SK-N-SH treated with all-trans-retinoic acid at 6 μM for 48 hours (cell line): ENCODE measurements at regions not wholly inside any gene's neighbourhood (a gene's known extent, or its start where the extent isn't known, plus 50 kb on each side); places are given as distances from the start of the nearest gene placed in this dataset.

ENCODE experiments used
- ATAC-seq: fragments of 200-7000 bp; cut with Tn5 transposase; 3 replicates; pipeline ENCODE4 v1.9.1; 2020; ENCODE audit warnings: mild to moderate bottlenecking, moderate library complexity
- ARNTL ChIP-seq: fragments of 450-650 bp; formaldehyde crosslinking; IDR thresholded peaks from 2 replicates; pipeline ENCODE4 v1.5.0; 2020; ENCODE audit warnings: low read depth, mild to moderate bottlenecking, moderate library complexity, borderline replicate concordance
- BACH2 ChIP-seq: fragments of 250-450 bp; sonication (Bioruptor Pico); IDR thresholded peaks from 2 replicates; pipeline ENCODE4 v1.9.0; 2021; ENCODE audit warnings: mild to moderate bottlenecking, borderline replicate concordance
- CSDC2 ChIP-seq: fragments of 250-450 bp; sonication (Bioruptor Pico); IDR thresholded peaks from 2 replicates; pipeline ENCODE4 v1.5.0; 2020; ENCODE audit warnings: mild to moderate bottlenecking, moderate library complexity
- ESRRG ChIP-seq: fragments of 250-450 bp; sonication (Bioruptor Pico); IDR thresholded peaks from 2 replicates; pipeline ENCODE4 v1.6.1; 2021; ENCODE audit warnings: mild to moderate bottlenecking
- GLIS3 ChIP-seq: fragments of 250-450 bp; sonication (Bioruptor Pico); IDR thresholded peaks from 2 replicates; pipeline ENCODE4 v1.5.0; 2020; ENCODE audit warnings: mild to moderate bottlenecking, moderate library complexity
- ISL1 ChIP-seq: fragments of 250-450 bp; sonication (Bioruptor Pico); IDR thresholded peaks from 2 replicates; pipeline ENCODE4 v2.1.2; 2022; ENCODE audit warnings: mild to moderate bottlenecking, moderate library complexity
- OSR1 ChIP-seq: fragments of 250-450 bp; sonication (Bioruptor Pico); IDR thresholded peaks from 2 replicates; pipeline ENCODE4 v1.8.0; 2022; ENCODE audit warnings: moderate library complexity, mild to moderate bottlenecking, inconsistent platforms
- PATZ1 ChIP-seq: fragments of 250-450 bp; sonication (Bioruptor Pico); IDR thresholded peaks from 2 replicates; pipeline ENCODE4 v1.8.0; 2020; ENCODE audit warnings: mild to moderate bottlenecking, moderate library complexity, borderline replicate concordance
- POU6F1 ChIP-seq: fragments of 250-450 bp; sonication (Bioruptor Pico); IDR thresholded peaks from 2 replicates; pipeline ENCODE4 v1.8.0; 2021; ENCODE audit warnings: low read depth, mild to moderate bottlenecking, moderate library complexity, borderline replicate concordance
- PPARA ChIP-seq: fragments of 250-450 bp; sonication (Bioruptor Pico); IDR thresholded peaks from 2 replicates; pipeline ENCODE4 v1.5.0; 2020; ENCODE audit warnings: mild to moderate bottlenecking, borderline replicate concordance
- RARB ChIP-seq: fragments of 250-450 bp; sonication (Bioruptor Pico); IDR thresholded peaks from 2 replicates; pipeline ENCODE4 v1.8.0; 2021; ENCODE audit warnings: mild to moderate bottlenecking, moderate library complexity
- SNAI2 ChIP-seq: fragments of 250-450 bp; sonication (Bioruptor Pico); IDR thresholded peaks from 2 replicates; pipeline ENCODE4 v1.5.0; 2020; ENCODE audit warnings: mild to moderate bottlenecking, moderate library complexity
- TCF4 ChIP-seq: fragments of 250-450 bp; sonication (Bioruptor Pico); IDR thresholded peaks from 2 replicates; pipeline ENCODE4 v1.8.0; 2021; ENCODE audit warnings: mild to moderate bottlenecking, moderate library complexity, borderline replicate concordance
- TOX ChIP-seq: fragments of 250-450 bp; sonication (Bioruptor Pico); IDR thresholded peaks from 2 replicates; pipeline ENCODE4 v1.8.0; 2021; ENCODE audit warnings: mild to moderate bottlenecking, moderate library complexity, borderline replicate concordance
- TSHZ2 ChIP-seq: fragments of 250-450 bp; sonication (Bioruptor Pico); IDR thresholded peaks from 2 replicates; pipeline ENCODE4 v1.5.0; 2020; ENCODE audit warnings: mild to moderate bottlenecking, moderate library complexity
- ZC3H10 ChIP-seq: fragments of 250-450 bp; sonication (Bioruptor Pico); IDR thresholded peaks from 2 replicates; pipeline ENCODE4 v1.5.1; 2021; ENCODE audit warnings: mild to moderate bottlenecking, moderate library complexity
- ZFP3 ChIP-seq: fragments of 250-450 bp; sonication (Bioruptor Pico); IDR thresholded peaks from 2 replicates; pipeline ENCODE4 v1.5.0; 2020; ENCODE audit warnings: mild to moderate bottlenecking, moderate library complexity
- ZNF565 ChIP-seq: fragments of 450-650 bp; formaldehyde crosslinking; conservative IDR thresholded peaks from 2 replicates; pipeline ENCODE4 v1.5.0; 2020; ENCODE audit warnings: low read depth, mild to moderate bottlenecking, moderate library complexity
- ZNF70 ChIP-seq: fragments of 450-650 bp; formaldehyde crosslinking; IDR thresholded peaks from 2 replicates; pipeline ENCODE4 v1.5.0; 2020; ENCODE audit warnings: mild to moderate bottlenecking, moderate library complexity
- ZNF8 ChIP-seq: fragments of 450-650 bp; formaldehyde crosslinking; IDR thresholded peaks from 2 replicates; pipeline ENCODE4 v1.5.0; 2020; ENCODE audit warnings: mild to moderate bottlenecking, moderate library complexity

GRCh38 chr13:79780240-79780639 lies 299.3 kb downstream of the NDFIP2 start (continued):
- TF ChIP-seq ZNF8 (no peak), RARB (CRISPR knock-in tag) (no peak)

- ATAC-seq = peak; percentile 40
- TF ChIP-seq TSHZ2 (CRISPR knock-in tag) = no peak
- no peak for TF ChIP-seq TCF4 (CRISPR knock-in tag)
- TF ChIP-seq OSR1 (CRISPR knock-in tag) = no peak
- no peak for TF ChIP-seq ZC3H10 (CRISPR knock-in tag)
- no peak for TF ChIP-seq TOX (CRISPR knock-in tag)
- TF ChIP-seq, all 23 proteins: peak for 0
Measured at GRCh38 chr13:79779761-79780160, 298.8 kb downstream of the NDFIP2 start.

GRCh38 chr13:79778741-79779460 lies 297.9 kb downstream of the NDFIP2 start:
- no peak for TF ChIP-seq ISL1 (CRISPR knock-in tag)
- no peak for ATAC-seq

- no peak for ATAC-seq
- TF ChIP-seq ARNTL (CRISPR knock-in tag) = no peak
- TF ChIP-seq RARB (CRISPR knock-in tag) = no peak
- TF ChIP-seq PPARA = no peak
- TF ChIP-seq GLIS3 (CRISPR knock-in tag) = no peak
- no peak for TF ChIP-seq SNAI2
Measured at GRCh38 chr13:79777504-79777903, 296.5 kb downstream of the NDFIP2 start.

- ATAC-seq = no peak
- TF ChIP-seq ZNF8 (no peak), TSHZ2 (CRISPR knock-in tag) (no peak), OSR1 (CRISPR knock-in tag) (no peak), ZFP3 (CRISPR knock-in tag) (no peak), ZNF565 (CRISPR knock-in tag) (no peak), ARNTL (CRISPR knock-in tag) (no peak), GLIS3 (CRISPR knock-in tag) (no peak), SNAI2 (no peak), ZNF70 (CRISPR knock-in tag) (no peak), CSDC2 (CRISPR knock-in tag) (no peak), RARB (CRISPR knock-in tag) (no peak), TOX (CRISPR knock-in tag) (no peak)
Measured at GRCh38 chr13:79776531-79777295, 295.8 kb downstream of the NDFIP2 start.

- peak; percentile 80 for ATAC-seq
- TF ChIP-seq ZNF70 (CRISPR knock-in tag) (no peak), ZNF565 (CRISPR knock-in tag) (no peak), ZNF8 (no peak), PATZ1 (CRISPR knock-in tag) (no peak), ZC3H10 (CRISPR knock-in tag) (no peak), ESRRG (CRISPR knock-in tag) (no peak), SNAI2 (no peak), TOX (CRISPR knock-in tag) (no peak), POU6F1 (CRISPR knock-in tag) (no peak), CSDC2 (CRISPR knock-in tag) (no peak), PPARA (no peak), BACH2 (CRISPR knock-in tag) (no peak)
Measured at GRCh38 chr13:79775830-79776229, 294.9 kb downstream of the NDFIP2 start.
